BE2C (cell line): ENCODE measurements at regions not wholly inside any gene's neighbourhood (a gene's known extent, or its start where the extent isn't known, plus 50 kb on each side); places are given as distances from the start of the nearest gene placed in this dataset.

Experiments
- DNase-seq: peaks from one replicate; pipeline ENCODE4 v3.0.0-alpha.2; 2020
- H3K27me3 ChIP-seq: fragments of 250-450 bp; sonication (Bioruptor Pico); 2 replicates; pipeline ENCODE4 v1.5.1; 2020; ENCODE audit warnings: mild to moderate bottlenecking
- H3K36me3 ChIP-seq: fragments of 250-450 bp; sonication (Bioruptor Pico); 2 replicates; pipeline ENCODE4 v1.5.1; 2020; ENCODE audit warnings: mild to moderate bottlenecking
- H3K4me1 ChIP-seq: fragments of 250-450 bp; sonication (Bioruptor Pico); 2 replicates; pipeline ENCODE4 v1.5.1; 2020
- H3K4me3 ChIP-seq: 2 replicates; pipeline ENCODE4 v1.5.1; 2011; ENCODE audit warnings: low read depth, low read length
- H3K9me3 ChIP-seq: fragments of 250-450 bp; sonication (Bioruptor Pico); 2 replicates; pipeline ENCODE4 v1.5.1; 2020
- TF ChIP-seq, protein P1 (sequence below): IDR thresholded peaks from 2 replicates; pipeline ENCODE4 v1.5.1; 2012; ENCODE audit warnings: mild to moderate bottlenecking, low read depth, low read length

DNA sequence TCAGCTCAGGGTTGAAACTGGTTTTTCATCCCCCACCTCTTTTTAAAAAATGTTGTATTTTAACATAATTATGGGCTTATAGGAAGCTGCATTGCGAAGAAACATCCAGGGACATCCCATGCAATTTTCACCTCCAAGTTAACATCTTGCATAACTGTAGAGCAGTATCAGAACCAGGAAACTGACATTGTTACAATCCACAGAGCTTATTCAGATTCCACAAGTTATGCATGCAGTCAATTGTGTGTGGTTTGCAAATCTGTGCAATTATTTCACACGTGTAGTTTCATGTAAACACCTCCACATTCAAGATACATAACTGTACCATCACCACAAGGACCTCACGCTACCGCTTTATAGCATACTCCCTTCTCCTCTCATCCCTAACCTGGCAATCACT, 97.5 kb upstream of the GATB start:
- no peaks in the 10 kb centered on the region for H3K36me3 ChIP-seq
- no peaks in the 10 kb centered on the region for H3K4me1 ChIP-seq
- no peak for DNase-seq
- H3K27me3 ChIP-seq: no peaks in the 10 kb centered on the region
- H3K9me3 ChIP-seq: no peaks in the 10 kb centered on the region
- TF ChIP-seq, protein P1, sequence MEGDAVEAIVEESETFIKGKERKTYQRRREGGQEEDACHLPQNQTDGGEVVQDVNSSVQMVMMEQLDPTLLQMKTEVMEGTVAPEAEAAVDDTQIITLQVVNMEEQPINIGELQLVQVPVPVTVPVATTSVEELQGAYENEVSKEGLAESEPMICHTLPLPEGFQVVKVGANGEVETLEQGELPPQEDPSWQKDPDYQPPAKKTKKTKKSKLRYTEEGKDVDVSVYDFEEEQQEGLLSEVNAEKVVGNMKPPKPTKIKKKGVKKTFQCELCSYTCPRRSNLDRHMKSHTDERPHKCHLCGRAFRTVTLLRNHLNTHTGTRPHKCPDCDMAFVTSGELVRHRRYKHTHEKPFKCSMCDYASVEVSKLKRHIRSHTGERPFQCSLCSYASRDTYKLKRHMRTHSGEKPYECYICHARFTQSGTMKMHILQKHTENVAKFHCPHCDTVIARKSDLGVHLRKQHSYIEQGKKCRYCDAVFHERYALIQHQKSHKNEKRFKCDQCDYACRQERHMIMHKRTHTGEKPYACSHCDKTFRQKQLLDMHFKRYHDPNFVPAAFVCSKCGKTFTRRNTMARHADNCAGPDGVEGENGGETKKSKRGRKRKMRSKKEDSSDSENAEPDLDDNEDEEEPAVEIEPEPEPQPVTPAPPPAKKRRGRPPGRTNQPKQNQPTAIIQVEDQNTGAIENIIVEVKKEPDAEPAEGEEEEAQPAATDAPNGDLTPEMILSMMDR: no peak
- H3K4me3 ChIP-seq: no peak overlapping the region

DNA sequence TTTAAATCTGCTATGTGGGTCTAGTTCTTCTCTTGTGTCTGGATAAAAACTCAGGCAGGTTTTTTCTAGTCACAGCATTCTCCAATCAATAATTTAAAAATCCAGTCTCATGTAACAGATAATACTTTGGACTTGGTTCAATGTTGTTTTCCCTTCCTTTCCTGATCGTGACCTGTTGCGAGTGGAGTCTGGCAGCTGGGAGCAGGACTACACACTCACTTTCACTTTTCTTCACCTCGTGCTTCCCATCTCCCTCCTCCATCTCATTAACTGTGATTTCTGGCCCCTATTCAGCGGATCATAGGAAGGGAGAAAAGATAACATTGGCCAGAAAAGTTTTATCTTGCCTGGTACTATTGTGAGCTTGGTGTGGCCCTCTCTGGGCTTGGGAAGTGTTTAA, 96.6 kb upstream of the GATB start:
- H3K27me3 ChIP-seq: no peaks in the 10 kb centered on the region
- no peaks in the 10 kb centered on the region for H3K36me3 ChIP-seq
- peak overlapping the region; percentile 16 for H3K4me3 ChIP-seq
- no peaks in the 10 kb centered on the region for H3K9me3 ChIP-seq
- TF ChIP-seq, protein P1: no peak
- H3K4me1 ChIP-seq: no peaks in the 10 kb centered on the region
- DNase-seq: no peak

DNA sequence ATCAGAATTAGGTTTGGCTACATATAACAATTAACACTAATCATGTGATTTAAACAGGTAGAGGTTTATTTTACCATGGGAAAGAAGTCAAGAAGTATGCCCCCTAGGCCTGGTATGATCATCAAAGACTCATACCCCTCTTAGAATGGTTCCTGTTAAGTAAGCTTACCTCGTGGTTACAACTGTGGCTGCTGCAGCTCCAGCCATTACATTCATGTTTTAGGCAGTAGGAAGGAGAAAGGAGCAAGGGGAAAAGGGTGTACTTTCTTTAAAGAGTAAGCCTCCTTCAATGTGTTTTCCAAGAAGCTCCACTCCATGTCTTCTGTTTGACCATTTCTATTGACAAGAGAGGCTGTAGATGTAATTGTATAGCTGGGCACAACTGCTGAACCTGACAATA, 94.9 kb upstream of the GATB start:
- Histone ChIP-seq H3K4me1 (no peaks in the 10 kb centered on the region), H3K9me3 (no peaks in the 10 kb centered on the region), H3K27me3 (no peaks in the 10 kb centered on the region), H3K4me3 (no peak overlapping the region), H3K36me3 (no peaks in the 10 kb centered on the region)
- TF ChIP-seq, protein P1: no peak
- DNase-seq: no peak

DNA sequence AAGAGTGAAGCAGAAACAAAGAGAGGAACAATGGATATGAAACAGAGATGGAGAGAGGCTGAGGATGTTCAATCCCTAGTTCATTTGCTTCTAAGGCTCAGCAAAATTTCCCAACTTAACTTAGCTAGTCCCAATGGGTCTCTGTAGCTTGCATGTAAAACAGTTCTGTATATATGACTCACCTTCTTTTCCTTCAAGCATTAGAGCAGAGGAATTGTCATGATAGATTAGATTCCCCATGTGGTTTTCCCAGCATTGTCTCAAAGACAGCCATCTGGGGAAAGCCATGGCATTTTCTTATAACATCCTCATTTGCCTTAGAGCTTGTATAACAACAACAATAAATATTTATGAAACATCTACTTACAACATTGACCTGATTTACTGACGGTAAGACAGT, 93.9 kb upstream of the GATB start:
- H3K9me3 ChIP-seq: no peaks in the 10 kb centered on the region
- TF ChIP-seq, protein P1: no peak
- DNase-seq: no peak
- H3K27me3 ChIP-seq: no peaks in the 10 kb centered on the region
- no peak overlapping the region for H3K4me3 ChIP-seq
- H3K36me3 ChIP-seq: no peaks in the 10 kb centered on the region
- no peaks in the 10 kb centered on the region for H3K4me1 ChIP-seq

DNA sequence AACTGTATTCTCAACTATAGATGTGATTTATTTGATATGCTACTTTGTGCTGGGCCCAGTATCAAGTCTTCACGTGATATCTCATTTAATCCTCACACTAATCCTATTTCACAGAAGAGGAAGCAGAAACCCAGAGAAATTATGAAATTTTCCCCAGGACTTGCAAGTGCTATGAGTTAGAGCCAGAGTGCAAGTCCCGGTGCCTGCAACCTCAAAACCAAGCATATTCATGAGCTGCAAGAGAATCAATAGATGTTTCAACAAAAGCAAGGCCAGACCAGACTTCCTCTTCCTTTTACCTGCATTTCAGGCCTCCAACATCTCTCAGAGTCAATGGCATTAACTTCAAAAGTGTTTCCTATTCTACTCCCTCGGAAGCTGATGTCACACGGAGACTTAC, 92.2 kb upstream of the GATB start:
- Histone ChIP-seq H3K36me3 (no peaks in the 10 kb centered on the region), H3K9me3 (no peaks in the 10 kb centered on the region), H3K27me3 (no peaks in the 10 kb centered on the region), H3K4me3 (no peak overlapping the region), H3K4me1 (no peaks in the 10 kb centered on the region)
- TF ChIP-seq, protein P1: no peak
- DNase-seq: no peak

DNA sequence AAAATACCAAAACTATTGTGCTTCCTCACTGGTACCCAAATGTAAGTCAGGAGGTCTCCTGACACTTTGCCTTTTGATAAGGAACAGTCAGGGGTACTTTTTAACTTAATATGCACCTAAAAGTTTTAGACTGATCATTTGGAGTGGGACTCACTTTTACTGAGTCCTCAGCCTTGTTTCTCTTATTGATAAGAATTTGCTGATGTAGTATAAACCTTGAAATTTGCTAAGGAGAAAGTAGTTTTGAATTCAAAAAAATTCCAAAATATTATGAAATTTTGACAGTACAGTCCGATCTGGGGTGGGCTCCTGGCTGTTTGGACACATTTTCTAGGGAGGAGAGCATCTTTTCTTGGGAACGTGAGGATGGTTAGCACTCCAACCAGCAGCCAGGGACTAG, 91.4 kb upstream of the GATB start:
- no peaks in the 10 kb centered on the region for H3K9me3 ChIP-seq
- H3K4me3 ChIP-seq: no peak overlapping the region
- H3K4me1 ChIP-seq: no peaks in the 10 kb centered on the region
- no peaks in the 10 kb centered on the region for H3K27me3 ChIP-seq
- TF ChIP-seq, protein P1: no peak
- H3K36me3 ChIP-seq: no peaks in the 10 kb centered on the region
- DNase-seq: no peak
